GM12864 (cell line): ENCODE measurements at regions not wholly inside any gene's neighbourhood (a gene's known extent, or its start where the extent isn't known, plus 50 kb on each side); places are given as distances from the start of the nearest gene placed in this dataset.

ENCODE experiments used
- DNase-seq: peaks from one replicate; pipeline ENCODE4 v3.0.0-alpha.2; 2011; ENCODE audit warnings: low read depth
- H3K4me3 ChIP-seq: 2 replicates; pipeline ENCODE4 v1.5.1; 2011; ENCODE audit warnings: mild to moderate bottlenecking, low read depth, low read length, control low read depth
- TF ChIP-seq, protein P1 (sequence below): IDR thresholded peaks from 2 replicates; pipeline ENCODE4 v1.5.1; 2011; ENCODE audit warnings: low read depth, mild to moderate bottlenecking, moderate library complexity, low read length, control low read depth, inconsistent platforms; ENCODE audit errors: missing control alignments

- H3K4me3 ChIP-seq = no peak overlapping the region
- TF ChIP-seq, protein P1, sequence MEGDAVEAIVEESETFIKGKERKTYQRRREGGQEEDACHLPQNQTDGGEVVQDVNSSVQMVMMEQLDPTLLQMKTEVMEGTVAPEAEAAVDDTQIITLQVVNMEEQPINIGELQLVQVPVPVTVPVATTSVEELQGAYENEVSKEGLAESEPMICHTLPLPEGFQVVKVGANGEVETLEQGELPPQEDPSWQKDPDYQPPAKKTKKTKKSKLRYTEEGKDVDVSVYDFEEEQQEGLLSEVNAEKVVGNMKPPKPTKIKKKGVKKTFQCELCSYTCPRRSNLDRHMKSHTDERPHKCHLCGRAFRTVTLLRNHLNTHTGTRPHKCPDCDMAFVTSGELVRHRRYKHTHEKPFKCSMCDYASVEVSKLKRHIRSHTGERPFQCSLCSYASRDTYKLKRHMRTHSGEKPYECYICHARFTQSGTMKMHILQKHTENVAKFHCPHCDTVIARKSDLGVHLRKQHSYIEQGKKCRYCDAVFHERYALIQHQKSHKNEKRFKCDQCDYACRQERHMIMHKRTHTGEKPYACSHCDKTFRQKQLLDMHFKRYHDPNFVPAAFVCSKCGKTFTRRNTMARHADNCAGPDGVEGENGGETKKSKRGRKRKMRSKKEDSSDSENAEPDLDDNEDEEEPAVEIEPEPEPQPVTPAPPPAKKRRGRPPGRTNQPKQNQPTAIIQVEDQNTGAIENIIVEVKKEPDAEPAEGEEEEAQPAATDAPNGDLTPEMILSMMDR = no peak
- no peak for DNase-seq
These were observed 120.0 kb downstream of the AQP4 start for GRCh38 chr18:26745288-26746181.

- DNase-seq = no peak
- TF ChIP-seq, protein P1 = no peak
- H3K4me3 ChIP-seq = no peak overlapping the region
These were observed 123.7 kb downstream of the AQP4 start for GRCh38 chr18:26741758-26742157.

DNA sequence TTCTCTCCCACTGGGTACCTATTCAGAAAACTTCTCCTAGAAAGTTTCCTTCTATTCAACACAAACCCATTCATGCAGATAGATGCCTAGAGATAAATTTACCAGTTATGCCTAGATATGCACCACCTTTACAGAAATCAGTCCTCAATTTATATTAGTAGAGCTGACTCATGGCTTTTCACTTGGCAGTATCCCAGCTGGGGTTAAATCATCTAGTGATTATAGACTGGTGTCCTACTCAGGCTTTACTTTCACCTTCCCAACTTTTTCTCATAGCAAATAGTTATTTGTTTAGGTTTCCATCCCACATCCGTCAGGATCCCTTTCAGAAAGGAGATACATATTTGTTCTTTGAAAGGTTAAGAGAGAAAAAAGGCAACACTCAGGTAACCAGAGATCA, 124.5 kb downstream of the AQP4 start:
- no peak for DNase-seq
- TF ChIP-seq, protein P1 = no peak
- H3K4me3 ChIP-seq = no peak overlapping the region

DNA sequence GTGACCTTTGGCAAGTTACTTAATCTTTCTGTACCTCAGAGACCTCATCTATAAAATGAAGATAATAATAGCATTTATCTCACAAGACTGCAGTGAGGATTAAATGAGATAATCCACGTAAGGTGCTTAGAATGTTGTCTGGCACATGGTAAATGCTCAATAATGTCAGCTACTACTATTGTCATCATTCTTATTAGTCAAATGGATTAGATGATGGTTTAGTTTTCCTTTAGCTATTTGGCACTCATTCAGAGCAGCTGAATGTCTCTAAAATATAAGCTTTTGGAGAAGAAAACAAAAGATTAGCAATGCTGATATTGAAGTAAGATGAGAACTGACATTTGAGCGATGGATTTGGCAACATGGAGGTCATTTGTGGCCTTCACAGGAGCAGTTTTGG, 125.1 kb downstream of the AQP4 start:
- H3K4me3 ChIP-seq = no peak overlapping the region
- TF ChIP-seq, protein P1 = no peak
- no peak for DNase-seq

- no peak overlapping the region for H3K4me3 ChIP-seq
- DNase-seq = no peak
- TF ChIP-seq, protein P1 = no peak
These were observed 126.8 kb downstream of the AQP4 start for GRCh38 chr18:26738706-26739105.

DNA sequence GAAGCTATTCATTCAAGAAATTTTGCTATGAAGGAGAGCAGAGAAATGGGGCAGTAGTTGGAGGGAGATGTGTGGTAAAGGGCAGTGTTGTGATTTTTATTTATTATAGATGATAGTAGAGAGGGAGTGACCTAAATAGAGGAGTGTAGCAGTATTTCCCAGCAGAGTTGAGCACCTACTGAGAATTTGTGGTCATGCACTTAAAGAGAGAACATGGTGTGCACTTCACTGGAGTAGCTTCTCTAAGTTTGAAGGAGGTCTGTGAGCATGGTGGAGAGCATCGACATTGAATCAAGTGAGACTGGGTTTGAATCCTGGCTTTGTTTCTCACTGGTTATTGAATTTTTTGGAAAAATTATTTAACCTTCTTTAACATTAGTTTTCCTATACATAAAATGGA, 129.2 kb downstream of the AQP4 start:
- no peak overlapping the region for H3K4me3 ChIP-seq
- DNase-seq = no peak
- TF ChIP-seq, protein P1 = no peak

GRCh38 chr18:26734760-26735159, 130.7 kb downstream of the AQP4 start:
- TF ChIP-seq, protein P1 = no peak
- H3K4me3 ChIP-seq = no peak overlapping the region
- DNase-seq = no peak
